Prostate gland (tissue), 2 donors: ENCODE measurements at regions not wholly inside any gene's neighbourhood (a gene's known extent, or its start where the extent isn't known, plus 50 kb on each side); places are given as distances from the start of the nearest gene placed in this dataset.

Experiments used
- DNase-seq: peaks from one replicate; pipeline ENCODE4 v3.0.0-alpha.2; 2019; ENCODE audit warnings: low spot score
- H3K27ac ChIP-seq, 2 donors: fragments of 200-600 bp; sonication (generic); 2 replicates each; pipeline ENCODE4 v1.5.1; 2017 to 2019
- H3K27me3 ChIP-seq: fragments of 200-600 bp; sonication (generic); replicated peaks from 2 replicates; pipeline ENCODE4 v1.5.1; 2019; ENCODE audit not compliant: insufficient read depth
- H3K36me3 ChIP-seq, 2 donors: fragments of 200-600 bp; sonication (generic); 1 replicate in 1 of 2; 2 replicates in 1 of 2; pipeline versions ENCODE4 v1.5.1 to v1.8.1; 2017 to 2019
- H3K4me1 ChIP-seq: fragments of 200-600 bp; sonication (generic); replicated peaks from 2 replicates; pipeline ENCODE4 v1.5.1; 2019
- H3K4me3 ChIP-seq, 2 donors: fragments of 200-600 bp; sonication (generic); 2 replicates each; pipeline ENCODE4 v1.5.1; 2017 to 2019
- H3K9me3 ChIP-seq: fragments of 200-600 bp; sonication (generic); 2 replicates; pipeline ENCODE4 v1.5.1; 2017
- POLR2A ChIP-seq: fragments of 450-650 bp; IDR thresholded peaks from one replicate; pipeline ENCODE4 v1.6.1; 2016; ENCODE audit warnings: antibody characterized with exemption, mild to moderate bottlenecking
- POLR2AphosphoS5 ChIP-seq: sonication (generic); formaldehyde crosslinking; IDR thresholded peaks from one replicate; pipeline ENCODE4 v1.6.1; 2017; ENCODE audit warnings: antibody characterized with exemption
- WGBS: methylation state at CpG from one replicate; pipeline ENCODE4 v1.1.5; 2018; 5-methylcytosine and 5-hydroxymethylcytosine counted together
- intact Hi-C: fragments of 100-400 bp; cut with DNase I; formaldehyde crosslinking; loops from one replicate; pipeline ENCODE4 v1.14.2; 2022
- small RNA-seq, 2 donors: library from RNA; depleted of rRNA; stranded (forward); fragments of <200 nt; gene quantifications; one replicate each; pipeline ENCODE3, GENCODE V24; 2016
- TF ChIP-seq, protein P1 (sequence below), 4 experiments: fragments of 200-600 bp in 2 of 4; fragments of 450-650 bp in 2 of 4; sonication (generic) in 2 of 4; IDR thresholded peaks; 1 replicate in 3 of 4; 2 replicates in 1 of 4; pipeline ENCODE4 v1.5.1; 2016 to 2019; ENCODE audit warnings: antibody characterized with exemption in 4 of 4, mild to moderate bottlenecking in 2 of 4, moderate library complexity in 2 of 4

DNA sequence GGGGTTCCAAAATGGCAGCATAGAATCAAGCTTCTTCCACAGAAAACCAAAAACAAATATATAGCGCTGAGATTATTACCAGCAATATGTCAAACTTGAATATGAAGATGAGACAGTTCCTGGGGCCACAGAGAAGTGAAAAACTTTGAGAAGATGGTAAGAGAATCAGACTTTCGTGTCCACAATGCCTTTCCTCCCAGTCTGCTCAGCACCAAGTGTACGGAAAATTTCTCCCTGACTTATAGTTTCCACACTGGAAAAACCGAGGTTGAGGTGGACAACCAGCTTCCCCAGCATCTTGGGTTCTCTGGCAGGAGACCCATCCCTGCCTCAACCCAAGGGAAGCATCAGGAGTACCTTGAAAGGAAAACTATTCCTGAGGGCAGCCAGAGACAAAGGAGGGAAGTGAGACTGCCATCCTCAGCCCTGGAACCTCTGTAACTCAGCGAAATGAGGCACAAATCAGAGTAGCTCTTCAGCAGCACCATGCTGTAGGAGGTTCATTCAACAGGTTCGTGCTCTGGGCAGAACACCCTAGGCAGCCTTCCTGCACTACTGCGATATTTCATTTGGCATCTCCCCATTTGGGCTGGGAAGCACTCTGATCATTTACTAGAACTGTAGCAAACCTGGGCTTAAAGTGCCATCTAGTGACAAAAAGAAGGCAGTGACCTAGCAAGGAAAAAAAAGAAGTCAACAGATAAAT lies 52.4 kb upstream of the CAPRIN2 start:
- 62% methylated on average over 7 of the region's 7 CpGs for WGBS
- no peaks in the 10 kb centered on the region for H3K36me3 ChIP-seq
- H3K27ac ChIP-seq = no peak overlapping the region
- H3K9me3 ChIP-seq = no peaks in the 10 kb centered on the region
- no peaks in the 10 kb centered on the region for H3K4me1 ChIP-seq
- H3K4me3 ChIP-seq = no peak overlapping the region
- intact Hi-C loops = loop anchor here (10.0 kb wide), 1 partner anchor 1292 kb away; no protein-coding TSS in a partner anchor
- peak; percentile 45 for DNase-seq
- TF ChIP-seq, protein P1, sequence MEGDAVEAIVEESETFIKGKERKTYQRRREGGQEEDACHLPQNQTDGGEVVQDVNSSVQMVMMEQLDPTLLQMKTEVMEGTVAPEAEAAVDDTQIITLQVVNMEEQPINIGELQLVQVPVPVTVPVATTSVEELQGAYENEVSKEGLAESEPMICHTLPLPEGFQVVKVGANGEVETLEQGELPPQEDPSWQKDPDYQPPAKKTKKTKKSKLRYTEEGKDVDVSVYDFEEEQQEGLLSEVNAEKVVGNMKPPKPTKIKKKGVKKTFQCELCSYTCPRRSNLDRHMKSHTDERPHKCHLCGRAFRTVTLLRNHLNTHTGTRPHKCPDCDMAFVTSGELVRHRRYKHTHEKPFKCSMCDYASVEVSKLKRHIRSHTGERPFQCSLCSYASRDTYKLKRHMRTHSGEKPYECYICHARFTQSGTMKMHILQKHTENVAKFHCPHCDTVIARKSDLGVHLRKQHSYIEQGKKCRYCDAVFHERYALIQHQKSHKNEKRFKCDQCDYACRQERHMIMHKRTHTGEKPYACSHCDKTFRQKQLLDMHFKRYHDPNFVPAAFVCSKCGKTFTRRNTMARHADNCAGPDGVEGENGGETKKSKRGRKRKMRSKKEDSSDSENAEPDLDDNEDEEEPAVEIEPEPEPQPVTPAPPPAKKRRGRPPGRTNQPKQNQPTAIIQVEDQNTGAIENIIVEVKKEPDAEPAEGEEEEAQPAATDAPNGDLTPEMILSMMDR (IDR thresholded peaks at IDR 0.05) = peak in 3 of 4 experiments; percentile 57 to 81 (median 78)
- TF ChIP-seq POLR2A = no peak
- TF ChIP-seq POLR2AphosphoS5 = peak; percentile 36
- no peaks in the 10 kb centered on the region for H3K27me3 ChIP-seq

DNA sequence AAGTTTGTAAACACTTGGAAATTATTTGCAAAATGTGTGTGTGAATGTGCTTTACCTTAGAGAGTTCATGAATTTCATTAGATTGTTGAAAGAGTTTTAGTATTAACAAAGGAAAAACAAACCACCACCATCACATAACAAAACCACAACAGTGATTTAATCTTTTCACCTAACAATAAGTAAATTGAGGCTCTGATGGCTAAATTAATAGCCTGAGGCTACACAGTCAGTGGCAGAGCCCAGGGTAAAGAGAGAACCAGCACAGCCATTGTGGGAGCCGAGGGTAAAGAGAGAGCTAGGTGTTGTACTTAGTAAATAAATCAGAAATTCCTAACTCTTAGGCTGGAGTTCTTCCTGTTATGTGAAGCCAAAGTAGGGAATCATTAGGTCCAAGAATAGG lies 51.2 kb upstream of the CAPRIN2 start:
- H3K27ac ChIP-seq = no peak overlapping the region
- 22% methylated on average over 1 of the region's 1 CpG for WGBS
- H3K27me3 ChIP-seq = no peaks in the 10 kb centered on the region
- no peaks in the 10 kb centered on the region for H3K36me3 ChIP-seq
- no peak for DNase-seq
- TF ChIP-seq POLR2AphosphoS5 (no peak), POLR2A (no peak)
- TF ChIP-seq, protein P1 (IDR thresholded peaks at IDR 0.05) = no peak
- no peak overlapping the region for H3K4me3 ChIP-seq
- no peaks in the 10 kb centered on the region for H3K9me3 ChIP-seq
- intact Hi-C loops = loop anchor here (10.0 kb wide), 1 partner anchor 1291 kb away; no protein-coding TSS in a partner anchor
- no peaks in the 10 kb centered on the region for H3K4me1 ChIP-seq

Small RNA genes in the stretch of these regions (small RNA-seq; reads per million reads assigned to genes)
- 0 reads per million in 2 donors for gene PPIAP44
